Hypothalamus (tissue), 51 donors: ENCODE measurements at regions not wholly inside any gene's neighbourhood (a gene's known extent, or its start where the extent isn't known, plus 50 kb on each side); places are given as distances from the start of the nearest gene placed in this dataset.

Source experiments
- DNase-seq, 51 donors: peaks; one replicate each; lab custom pipeline; 2025; lab: John Stamatoyannopoulos, UW

GRCh38 chr5:86869268-86869667 lies 251.5 kb downstream of the COX7C start:
- DNase-seq = no peak

- no peak for DNase-seq
These were observed 257.8 kb downstream of the COX7C start for GRCh38 chr5:86875539-86875938.

GRCh38 chr5:86878250-86878649 lies 260.5 kb downstream of the COX7C start:
- no peak for DNase-seq

GRCh38 chr5:86879086-86879485 lies 261.3 kb downstream of the COX7C start:
- DNase-seq = no peak

- DNase-seq = no peak
These were observed 262.6 kb downstream of the COX7C start for GRCh38 chr5:86880344-86880743.

GRCh38 chr5:86880785-86881492 lies 263.2 kb downstream of the COX7C start:
- DNase-seq = peak in 32 of 51 donors; percentile 2 to 76 (median 32)

- no peak for DNase-seq
These were observed 263.9 kb downstream of the COX7C start for GRCh38 chr5:86881493-86882090.

GRCh38 chr5:86884608-86885007 lies 266.9 kb downstream of the COX7C start:
- no peak for DNase-seq

GRCh38 chr5:86885011-86885410 lies 267.3 kb downstream of the COX7C start:
- no peak for DNase-seq

GRCh38 chr5:86885489-86886230 lies 267.9 kb downstream of the COX7C start:
- no peak for DNase-seq

GRCh38 chr5:86890375-86890774 lies 272.6 kb downstream of the COX7C start:
- no peak for DNase-seq

- no peak for DNase-seq
These were observed 276.3 kb downstream of the COX7C start for GRCh38 chr5:86894056-86894455.

GRCh38 chr5:86896916-86897315 lies 279.2 kb downstream of the COX7C start:
- no peak for DNase-seq

GRCh38 chr5:86909418-86910295 lies 291.9 kb downstream of the COX7C start:
- DNase-seq = no peak

- no peak for DNase-seq
These were observed 299.4 kb downstream of the COX7C start for GRCh38 chr5:86917117-86917579.

GRCh38 chr5:86918246-86918645 lies 300.5 kb downstream of the COX7C start:
- no peak for DNase-seq

GRCh38 chr5:86926033-86926432 lies 308.3 kb downstream of the COX7C start:
- DNase-seq = no peak

- DNase-seq = no peak
These were observed 311.5 kb downstream of the COX7C start for GRCh38 chr5:86929123-86929766.

- DNase-seq = no peak
These were observed 315.9 kb upstream of the RASA1 start for GRCh38 chr5:86951761-86952160.

- no peak for DNase-seq
These were observed 302.8 kb upstream of the RASA1 start for GRCh38 chr5:86964889-86965288.
